MM.1S (cell line): ENCODE measurements at regions not wholly inside any gene's neighbourhood (a gene's known extent, or its start where the extent isn't known, plus 50 kb on each side); places are given as distances from the start of the nearest gene placed in this dataset.
"Not testable (repeated sequence)": the region's sequence is repeated elsewhere in the genome, so short reads cannot be mapped to it uniquely, and the experiment has no call there.

Experiments used
- DNase-seq: peaks from one replicate; pipeline ENCODE4 v3.0.0-alpha.2; 2015
- H2AFZ ChIP-seq: fragments of 300-600 bp; sonication (generic); 2 replicates; pipeline ENCODE4 v1.6.0; 2016; ENCODE audit warnings: antibody characterized with exemption, low read length
- H3F3A ChIP-seq: fragments of 300-600 bp; sonication (generic); 2 replicates; pipeline ENCODE4 v1.6.1; 2016; ENCODE audit warnings: mild to moderate bottlenecking, antibody characterized with exemption, low read length, moderate library complexity, mixed read lengths; ENCODE audit not compliant: insufficient read depth
- H3K27ac ChIP-seq: fragments of 300-600 bp; sonication (generic); 2 replicates; pipeline ENCODE4 v1.5.1; 2016; ENCODE audit warnings: mild to moderate bottlenecking, low read length
- H3K27me3 ChIP-seq: fragments of 300-600 bp; sonication (generic); replicated peaks from 2 replicates; pipeline ENCODE4 v1.6.0; 2016; ENCODE audit warnings: low read length; ENCODE audit not compliant: insufficient read depth
- H3K36me3 ChIP-seq: fragments of 300-600 bp; sonication (generic); replicated peaks from 2 replicates; pipeline ENCODE4 v1.6.1; 2016; ENCODE audit warnings: mild to moderate bottlenecking, low read length, mixed read lengths; ENCODE audit not compliant: insufficient read depth
- H3K4me1 ChIP-seq: fragments of 300-600 bp; sonication (generic); 2 replicates; pipeline ENCODE4 v1.6.1; 2016; ENCODE audit warnings: low read length, mixed read lengths
- H3K4me2 ChIP-seq: fragments of 300-600 bp; sonication (generic); 2 replicates; pipeline ENCODE4 v1.6.0; 2016; ENCODE audit warnings: low read depth, low read length
- H3K4me3 ChIP-seq: fragments of 300-600 bp; sonication (generic); 2 replicates; pipeline ENCODE4 v1.5.1; 2016; ENCODE audit warnings: low read length, mixed read lengths
- H3K79me2 ChIP-seq: fragments of 300-600 bp; sonication (generic); 2 replicates; pipeline ENCODE4 v1.6.1; 2016; ENCODE audit warnings: mixed run types, low read length, mixed read lengths
- H3K9ac ChIP-seq: fragments of 300-600 bp; sonication (generic); 2 replicates; pipeline ENCODE4 v1.6.1; 2016; ENCODE audit warnings: low read length, mixed read lengths
- H3K9me2 ChIP-seq: fragments of 300-600 bp; sonication (generic); replicated peaks from 2 replicates; pipeline ENCODE4 v1.6.1; 2016; ENCODE audit warnings: mild to moderate bottlenecking, low read length, mixed read lengths; ENCODE audit not compliant: insufficient read depth
- H3K9me3 ChIP-seq: fragments of 300-600 bp; sonication (generic); replicated peaks from 2 replicates; pipeline ENCODE4 v1.6.1; 2016; ENCODE audit warnings: mild to moderate bottlenecking, low read length, mixed read lengths; ENCODE audit not compliant: insufficient read depth
- H4K20me1 ChIP-seq: fragments of 300-600 bp; sonication (generic); 2 replicates; pipeline ENCODE4 v1.6.1; 2016; ENCODE audit warnings: mild to moderate bottlenecking, low read length, moderate library complexity, mixed read lengths; ENCODE audit not compliant: insufficient read depth
- CTCF ChIP-seq: fragments of 300-600 bp; sonication (generic); IDR thresholded peaks from 2 replicates; pipeline ENCODE4 v1.5.1; 2016; ENCODE audit warnings: antibody characterized with exemption, low read length, mixed read lengths
- EZH2 ChIP-seq: fragments of 300-600 bp; sonication (generic); optimal IDR thresholded peaks from 2 replicates; pipeline ENCODE3; 2017; ENCODE audit warnings: low read depth, mild to moderate bottlenecking, antibody characterized with exemption, low read length, mixed read lengths
- EZH2phosphoT487 ChIP-seq: fragments of 300-600 bp; sonication (generic); IDR thresholded peaks from 2 replicates; pipeline ENCODE4 v1.6.1; 2018; ENCODE audit warnings: antibody characterized with exemption, low read length

DNA sequence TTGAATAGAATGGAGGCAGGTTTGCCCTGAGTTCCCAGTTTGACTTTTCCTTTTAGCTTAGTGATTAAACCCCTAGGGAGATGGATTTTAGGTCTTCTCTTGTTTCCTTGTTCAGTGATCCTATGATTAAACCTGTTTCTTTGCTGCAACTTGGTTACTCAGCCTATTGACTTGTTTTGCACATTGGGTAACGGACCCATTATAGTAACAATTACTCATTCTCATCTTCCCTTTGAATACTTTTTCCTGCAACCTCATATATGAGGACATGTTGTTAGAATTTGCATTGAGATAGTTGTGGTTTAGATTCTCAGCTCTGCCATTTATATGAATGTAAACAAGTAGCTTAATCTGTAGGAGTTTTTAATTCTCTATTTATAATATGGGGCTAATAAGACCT lies 489.2 kb upstream of the CNTN5 start:
- no peaks in the 10 kb centered on the region; the same call in 1 of the 2 replicates for H3K9me3 ChIP-seq
- H3K27me3 ChIP-seq: no peaks in the 10 kb centered on the region
- no peaks in the 10 kb centered on the region for H3K36me3 ChIP-seq
- H4K20me1 ChIP-seq: no peaks in the 10 kb centered on the region
- no peak for TF ChIP-seq EZH2
- no peak for TF ChIP-seq CTCF
- no peak for TF ChIP-seq EZH2phosphoT487
- no peak overlapping the region for H3K9ac ChIP-seq
- H3K4me2 ChIP-seq: no peak overlapping the region
- H3K27ac ChIP-seq: no peak overlapping the region
- DNase-seq: no peak
- no peak overlapping the region for H2AFZ ChIP-seq
- no peaks in the 10 kb centered on the region for H3K4me1 ChIP-seq
- no peaks in the 10 kb centered on the region for H3K9me2 ChIP-seq
- no peaks in the 10 kb centered on the region for H3F3A ChIP-seq
- no peaks in the 10 kb centered on the region for H3K79me2 ChIP-seq
- H3K4me3 ChIP-seq: no peak overlapping the region

GRCh38 chr11:98536023-98536422 lies 484.7 kb upstream of the CNTN5 start:
- no peaks in the 10 kb centered on the region for H3F3A ChIP-seq
- no peaks in the 10 kb centered on the region; the same call in 1 of the 2 replicates for H3K9me3 ChIP-seq
- H3K36me3 ChIP-seq: no peaks in the 10 kb centered on the region
- no peak overlapping the region for H3K4me3 ChIP-seq
- H3K27ac ChIP-seq: no peak overlapping the region
- no peaks in the 10 kb centered on the region for H3K79me2 ChIP-seq
- no peak overlapping the region for H3K4me2 ChIP-seq
- H3K27me3 ChIP-seq: no peaks in the 10 kb centered on the region
- no peaks in the 10 kb centered on the region for H3K4me1 ChIP-seq
- no peaks in the 10 kb centered on the region for H3K9me2 ChIP-seq
- H4K20me1 ChIP-seq: no peaks in the 10 kb centered on the region
- no peak for TF ChIP-seq EZH2
- TF ChIP-seq EZH2phosphoT487: no peak
- TF ChIP-seq CTCF: no peak
- no peak overlapping the region for H2AFZ ChIP-seq
- H3K9ac ChIP-seq: no peak overlapping the region
- DNase-seq: no peak

- not testable (repeated sequence) for H3K9me3 ChIP-seq, H3K9me2 ChIP-seq, H3K79me2 ChIP-seq, H3K4me2 ChIP-seq, H3K9ac ChIP-seq, H3F3A ChIP-seq, H3K4me3 ChIP-seq, H2AFZ ChIP-seq, H3K27me3 ChIP-seq, H3K36me3 ChIP-seq, H3K4me1 ChIP-seq, H3K27ac ChIP-seq, H4K20me1 ChIP-seq, DNase-seq
Measured at GRCh38 chr11:98538358-98538757, 482.4 kb upstream of the CNTN5 start.

DNA sequence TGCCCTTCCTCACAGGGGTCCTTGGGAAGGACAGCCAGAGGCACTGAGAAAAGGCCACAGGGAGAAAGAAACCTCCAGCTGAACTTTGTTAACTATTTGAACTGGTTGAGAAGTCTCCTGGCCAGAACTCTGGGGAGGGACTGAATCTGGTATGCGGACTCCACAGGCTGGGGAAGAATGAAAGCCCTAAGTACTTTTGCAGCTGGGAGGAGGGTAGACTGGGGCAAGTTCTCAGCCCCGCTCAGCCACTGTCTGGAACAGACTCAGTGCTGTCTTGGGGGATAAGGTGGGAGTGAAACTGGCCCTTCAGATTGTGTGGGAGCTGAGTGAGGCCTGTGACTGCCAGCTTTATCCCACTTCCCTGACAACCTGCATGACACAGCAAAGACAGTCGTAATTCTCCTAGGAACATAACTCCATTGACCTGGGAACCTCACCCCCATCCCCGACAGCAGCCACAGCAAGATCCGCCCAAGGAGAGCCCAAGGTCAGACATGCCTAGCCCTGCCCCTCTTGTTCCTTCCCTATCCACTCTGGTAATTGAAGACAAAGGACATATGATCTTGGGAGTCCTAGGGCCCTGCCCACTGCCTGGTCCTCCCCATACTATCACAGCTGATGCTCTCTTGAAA lies 475.1 kb upstream of the CNTN5 start:
- Histone ChIP-seq H3K4me3 (no peak overlapping the region), H4K20me1 (no peaks in the 10 kb centered on the region), H3K27ac (no peak overlapping the region), H3K36me3 (no peaks in the 10 kb centered on the region), H3K4me1 (no peaks in the 10 kb centered on the region), H3K9ac (no peak overlapping the region), H3K9me3 (no peaks in the 10 kb centered on the region), H3K79me2 (no peaks in the 10 kb centered on the region), H2AFZ (no peak overlapping the region), H3K27me3 (no peaks in the 10 kb centered on the region), H3K4me2 (no peak overlapping the region), H3K9me2 (no peaks in the 10 kb centered on the region), H3F3A (no peaks in the 10 kb centered on the region)
- no peak for DNase-seq
- TF ChIP-seq EZH2phosphoT487 (no peak), CTCF (no peak), EZH2 (no peak)
